ENCODE measurements at regions not wholly inside any gene's neighbourhood (a gene's known extent, or its start where the extent isn't known, plus 50 kb on each side); places are given as distances from the start of the nearest gene placed in this dataset.
"Not testable (repeated sequence)": the region's sequence is repeated elsewhere in the genome, so short reads cannot be mapped to it uniquely, and the experiment has no call there.

- in situ Hi-C loops (cut with HindIII; ENCODE audit: low sequenced_read_pairs): no loop called here
- no peak for TF ChIP-seq CTCF (IDR thresholded peaks at IDR 0.05; ENCODE audit: low read depth, low read length, missing control alignments)
- no peak overlapping the region for H3K4me3 ChIP-seq (ENCODE audit: low read depth, low read length)
Observed at GRCh38 chr10:33082373-33082895, 124.4 kb upstream of the ITGB1 start.

DNA sequence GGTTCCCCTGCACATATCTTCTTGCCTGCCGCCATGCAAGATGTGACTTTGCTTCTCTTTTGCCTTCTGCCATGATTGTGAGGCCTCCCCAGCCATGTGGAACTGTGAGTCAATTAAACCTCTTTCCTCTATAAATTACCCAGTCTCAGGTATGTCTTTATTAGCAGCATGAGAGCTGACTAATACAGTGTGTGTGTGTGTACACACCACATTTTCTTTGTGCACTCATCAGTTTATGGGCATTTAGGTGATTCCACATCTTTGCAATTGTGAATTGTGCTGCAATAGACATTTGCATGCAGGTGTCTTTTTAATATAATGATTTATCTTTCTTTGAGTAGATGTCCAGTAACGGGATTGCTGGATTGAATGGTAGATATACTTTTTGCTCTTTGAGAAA is 122.4 kb upstream of the ITGB1 start:
- H3K4me3 ChIP-seq (ENCODE audit: low read depth, low read length); in situ Hi-C loops (cut with HindIII; ENCODE audit: low sequenced_read_pairs); DNase-seq (ENCODE audit: low read depth): not testable (repeated sequence)

More at GRCh38 chr10:33082373-33082895, 124.4 kb upstream of the ITGB1 start:
- DNase-seq (ENCODE audit: low read depth): no peak

DNA sequence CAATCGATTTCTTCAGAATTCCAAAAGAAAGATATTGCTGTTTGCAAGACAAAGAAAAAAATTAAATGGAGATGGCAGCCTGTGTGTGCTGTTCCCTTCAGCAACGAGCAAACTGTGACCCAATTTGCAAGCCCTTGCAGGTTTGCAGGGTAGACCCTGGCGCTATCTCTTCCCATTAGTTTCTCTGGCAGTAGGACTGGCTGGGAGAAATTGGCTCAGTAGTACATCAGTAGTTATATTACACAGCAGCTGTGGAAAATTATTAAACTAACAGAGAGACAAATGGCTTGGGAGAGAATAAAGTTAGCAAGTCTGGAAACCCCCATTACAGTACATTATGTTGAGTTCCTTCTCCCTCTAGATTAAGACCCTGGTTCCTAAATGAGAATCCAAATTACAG is 116.4 kb upstream of the ITGB1 start:
- no peak for TF ChIP-seq CTCF (IDR thresholded peaks at IDR 0.05; ENCODE audit: low read depth, low read length, missing control alignments)
- DNase-seq (ENCODE audit: low read depth): no peak
- in situ Hi-C loops (cut with HindIII; ENCODE audit: low sequenced_read_pairs): no loop called here
- no peak overlapping the region for H3K4me3 ChIP-seq (ENCODE audit: low read depth, low read length)

DNA sequence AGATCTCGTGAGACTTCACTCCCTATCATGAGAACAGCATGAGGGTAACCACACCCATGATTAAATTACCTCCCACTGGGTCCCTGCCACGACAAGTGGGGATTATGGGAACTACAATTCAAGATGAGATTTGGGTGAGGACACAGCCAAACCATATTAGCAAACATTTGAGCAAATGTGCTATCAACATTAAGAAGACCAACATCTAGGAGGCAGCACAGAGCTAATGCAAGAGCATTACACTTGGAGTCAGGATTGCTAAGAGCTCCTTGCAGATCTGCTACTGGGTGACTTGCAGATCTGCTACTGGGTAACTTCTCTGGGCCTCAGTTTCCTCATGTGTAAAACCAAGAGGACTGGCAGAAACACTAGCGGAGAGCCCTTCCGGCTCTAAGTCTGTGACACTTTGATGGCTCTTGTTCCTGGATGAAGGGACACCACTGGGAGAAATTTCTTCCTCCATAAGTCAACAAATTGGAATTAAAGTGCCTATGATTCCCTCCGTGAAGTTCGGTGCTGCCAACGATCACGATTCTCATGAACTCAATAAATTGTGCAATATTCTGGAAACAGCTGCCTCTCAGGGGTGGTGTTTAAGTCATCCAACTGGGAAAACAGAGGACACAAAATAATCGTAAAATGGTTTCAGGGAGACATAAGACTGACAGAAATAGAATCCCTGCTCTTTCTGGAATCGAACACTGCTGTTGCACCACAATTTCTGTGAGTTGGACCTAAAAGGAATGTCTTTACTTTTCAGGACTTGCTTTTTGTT is 115.8 kb upstream of the ITGB1 start:
- in situ Hi-C loops (cut with HindIII; ENCODE audit: low sequenced_read_pairs): no loop called here
- TF ChIP-seq CTCF (IDR thresholded peaks at IDR 0.05; ENCODE audit: low read depth, low read length, missing control alignments): no peak
- DNase-seq (ENCODE audit: low read depth): no peak
- H3K4me3 ChIP-seq (ENCODE audit: low read depth, low read length): no peak overlapping the region

DNA sequence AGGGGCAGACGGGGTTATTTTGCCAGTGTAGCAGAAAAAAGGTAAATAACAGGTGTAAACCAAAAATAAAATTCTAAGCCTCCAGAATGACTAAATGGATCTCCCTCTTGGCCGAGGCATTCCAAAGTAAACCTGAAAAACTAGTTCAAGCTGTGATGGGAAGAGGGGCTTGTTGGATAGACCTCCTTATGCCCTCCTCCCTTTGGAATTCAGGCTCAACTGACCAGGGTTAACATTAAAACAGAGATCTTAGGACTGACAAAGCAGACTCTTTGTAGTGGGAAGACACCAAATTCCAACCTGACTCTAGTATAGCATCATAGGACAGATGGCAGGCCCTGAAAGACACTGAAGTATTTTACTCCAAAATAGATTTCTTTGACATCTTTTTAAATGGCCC is 113.8 kb upstream of the ITGB1 start:
- in situ Hi-C loops (cut with HindIII; ENCODE audit: low sequenced_read_pairs): no loop called here
- DNase-seq (ENCODE audit: low read depth): no peak
- TF ChIP-seq CTCF (IDR thresholded peaks at IDR 0.05; ENCODE audit: low read depth, low read length, missing control alignments): no peak
- H3K4me3 ChIP-seq (ENCODE audit: low read depth, low read length): no peak overlapping the region

DNA sequence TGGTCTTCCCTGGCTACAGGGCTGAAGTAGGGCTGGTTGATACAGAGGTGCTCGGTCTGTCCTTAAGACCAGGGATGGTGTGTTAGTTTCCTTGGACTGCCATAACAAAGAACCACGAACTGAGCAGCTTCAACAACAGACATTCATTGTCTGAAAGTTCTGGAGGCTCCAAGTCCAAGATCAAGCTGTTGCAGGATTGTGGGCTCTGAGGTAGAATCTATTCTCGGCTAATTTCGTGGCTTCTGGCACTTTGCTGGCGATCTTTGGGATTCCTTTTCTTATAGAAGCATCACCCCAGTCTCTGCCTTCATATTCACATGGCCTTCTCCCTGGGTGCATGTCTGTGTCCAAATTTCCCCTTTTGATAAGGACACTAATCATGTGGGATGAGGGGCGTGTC is 112.1 kb upstream of the ITGB1 start:
- in situ Hi-C loops (cut with HindIII; ENCODE audit: low sequenced_read_pairs): no loop called here
- TF ChIP-seq CTCF (IDR thresholded peaks at IDR 0.05; ENCODE audit: low read depth, low read length, missing control alignments): no peak
- no peak overlapping the region for H3K4me3 ChIP-seq (ENCODE audit: low read depth, low read length)
- DNase-seq (ENCODE audit: low read depth): no peak

GRCh38 chr10:33067917-33068316 is 109.9 kb upstream of the ITGB1 start:
- in situ Hi-C loops (cut with HindIII; ENCODE audit: low sequenced_read_pairs): no loop called here
- no peak overlapping the region for H3K4me3 ChIP-seq (ENCODE audit: low read depth, low read length)
- no peak for DNase-seq (ENCODE audit: low read depth)
- TF ChIP-seq CTCF (IDR thresholded peaks at IDR 0.05; ENCODE audit: low read depth, low read length, missing control alignments): no peak
